KMS-11 (cell line): ENCODE measurements at regions not wholly inside any gene's neighbourhood (a gene's known extent, or its start where the extent isn't known, plus 50 kb on each side); places are given as distances from the start of the nearest gene placed in this dataset.

ENCODE experiments used
- H2AFZ ChIP-seq: fragments of 200-600 bp; sonication (generic); 2 replicates; pipeline ENCODE4 v1.6.1; 2016; ENCODE audit warnings: antibody characterized with exemption, mixed run types, low read depth
- H3K27ac ChIP-seq: fragments of 200-600 bp; sonication (generic); 2 replicates; pipeline ENCODE4 v1.6.1; 2016; ENCODE audit warnings: mild to moderate bottlenecking, mixed run types
- H3K27me3 ChIP-seq: fragments of 200-600 bp; sonication (generic); 2 replicates; pipeline ENCODE4 v1.6.1; 2017; ENCODE audit warnings: mild to moderate bottlenecking, low read depth, mixed run types, moderate library complexity; ENCODE audit not compliant: insufficient read depth
- H3K36me3 ChIP-seq: fragments of 200-600 bp; sonication (generic); 2 replicates; pipeline ENCODE4 v1.6.1; 2017; ENCODE audit warnings: mild to moderate bottlenecking, mixed run types; ENCODE audit not compliant: insufficient read depth
- H3K4me1 ChIP-seq: fragments of 200-600 bp; sonication (generic); 2 replicates; pipeline ENCODE4 v1.6.1; 2016; ENCODE audit warnings: mild to moderate bottlenecking, low read depth, mixed run types; ENCODE audit not compliant: poor library complexity, severe bottlenecking
- H3K4me2 ChIP-seq: fragments of 200-600 bp; sonication (generic); 2 replicates; pipeline ENCODE4 v1.7.0; 2016; ENCODE audit warnings: mild to moderate bottlenecking, mixed run types
- H3K4me3 ChIP-seq: fragments of 200-600 bp; sonication (generic); IDR thresholded peaks from 2 replicates; pipeline ENCODE4 v1.6.1; 2017; ENCODE audit warnings: low read depth, low read length, mixed read lengths; ENCODE audit not compliant: insufficient read depth
- H3K79me2 ChIP-seq: fragments of 200-600 bp; sonication (generic); 2 replicates; pipeline ENCODE4 v1.6.1; 2016; ENCODE audit warnings: low read depth, mixed run types; ENCODE audit not compliant: insufficient read depth
- H3K9ac ChIP-seq: fragments of 200-600 bp; sonication (generic); 2 replicates; pipeline ENCODE4 v1.6.1; 2016; ENCODE audit warnings: mild to moderate bottlenecking, mixed run types
- H4K20me1 ChIP-seq: fragments of 200-600 bp; sonication (generic); 2 replicates; pipeline ENCODE4 v1.6.1; 2016; ENCODE audit warnings: mild to moderate bottlenecking, mixed run types; ENCODE audit not compliant: insufficient read depth
- TF ChIP-seq, protein P1 (sequence below): fragments of 200-600 bp; sonication (generic); conservative IDR thresholded peaks from 2 replicates; pipeline ENCODE4 v1.6.1; 2017; ENCODE audit warnings: low read depth, mild to moderate bottlenecking, antibody characterized with exemption, low read length, moderate library complexity, mixed read lengths

DNA sequence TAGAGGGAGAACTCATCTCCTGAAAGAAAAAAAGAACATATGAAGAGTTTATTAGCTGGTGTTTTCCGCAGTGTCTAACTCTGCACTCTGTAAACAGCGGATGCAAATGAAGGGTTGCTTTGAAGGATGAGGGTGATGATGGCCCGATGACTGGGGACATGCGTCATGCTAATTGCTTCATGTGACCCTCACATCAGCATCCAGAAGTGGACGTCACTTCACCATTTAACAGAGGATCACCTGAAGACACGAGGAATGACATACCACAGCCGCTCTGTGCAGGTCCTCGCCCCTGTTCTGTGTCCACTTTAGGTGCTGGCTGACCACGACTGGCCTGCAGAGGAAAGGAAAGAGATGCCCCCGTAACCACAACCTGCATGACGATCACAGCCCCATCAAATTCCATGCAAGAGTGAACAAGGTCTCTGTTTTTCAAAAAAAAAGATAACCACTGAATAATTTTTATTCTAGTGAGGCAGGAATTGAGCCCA is 82.9 kb downstream of the KLF6 start:
- Histone ChIP-seq H3K4me3 (no peak overlapping the region), H3K4me1 (no peaks in the 10 kb centered on the region), H2AFZ (no peak overlapping the region), H3K27me3 (no peaks in the 10 kb centered on the region), H3K9ac (no peak overlapping the region), H3K27ac (no peak overlapping the region), H3K36me3 (no peaks in the 10 kb centered on the region), H3K4me2 (no peak overlapping the region), H3K79me2 (no peaks in the 10 kb centered on the region), H4K20me1 (no peaks in the 10 kb centered on the region)
- TF ChIP-seq, protein P1, sequence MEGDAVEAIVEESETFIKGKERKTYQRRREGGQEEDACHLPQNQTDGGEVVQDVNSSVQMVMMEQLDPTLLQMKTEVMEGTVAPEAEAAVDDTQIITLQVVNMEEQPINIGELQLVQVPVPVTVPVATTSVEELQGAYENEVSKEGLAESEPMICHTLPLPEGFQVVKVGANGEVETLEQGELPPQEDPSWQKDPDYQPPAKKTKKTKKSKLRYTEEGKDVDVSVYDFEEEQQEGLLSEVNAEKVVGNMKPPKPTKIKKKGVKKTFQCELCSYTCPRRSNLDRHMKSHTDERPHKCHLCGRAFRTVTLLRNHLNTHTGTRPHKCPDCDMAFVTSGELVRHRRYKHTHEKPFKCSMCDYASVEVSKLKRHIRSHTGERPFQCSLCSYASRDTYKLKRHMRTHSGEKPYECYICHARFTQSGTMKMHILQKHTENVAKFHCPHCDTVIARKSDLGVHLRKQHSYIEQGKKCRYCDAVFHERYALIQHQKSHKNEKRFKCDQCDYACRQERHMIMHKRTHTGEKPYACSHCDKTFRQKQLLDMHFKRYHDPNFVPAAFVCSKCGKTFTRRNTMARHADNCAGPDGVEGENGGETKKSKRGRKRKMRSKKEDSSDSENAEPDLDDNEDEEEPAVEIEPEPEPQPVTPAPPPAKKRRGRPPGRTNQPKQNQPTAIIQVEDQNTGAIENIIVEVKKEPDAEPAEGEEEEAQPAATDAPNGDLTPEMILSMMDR, result no peak

DNA sequence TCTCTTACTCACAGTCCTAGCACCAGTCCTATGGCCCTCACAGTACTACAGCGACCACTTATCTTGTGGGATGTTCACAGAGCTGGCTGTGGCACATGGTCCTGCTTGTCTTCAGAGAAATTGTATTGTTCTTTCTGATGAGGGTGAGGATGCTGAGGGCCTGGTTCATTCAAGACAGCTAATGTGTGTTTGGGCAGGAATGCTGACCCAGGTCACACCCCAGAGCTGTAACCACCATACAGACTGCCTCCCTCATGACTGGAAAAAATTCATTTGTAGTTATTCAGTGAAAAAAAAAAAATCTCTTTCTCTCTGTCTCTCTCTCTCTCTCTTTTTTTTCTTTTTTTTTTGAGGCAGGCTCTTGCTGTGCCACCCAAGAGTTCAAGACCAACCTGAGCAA is 83.5 kb downstream of the KLF6 start:
- no peak overlapping the region for H2AFZ ChIP-seq
- H3K27me3 ChIP-seq, result no peaks in the 10 kb centered on the region
- H3K4me2 ChIP-seq, result no peak overlapping the region
- no peaks in the 10 kb centered on the region for H3K36me3 ChIP-seq
- no peak overlapping the region for H3K9ac ChIP-seq
- H3K4me3 ChIP-seq, result no peak overlapping the region
- TF ChIP-seq, protein P1, result no peak
- no peaks in the 10 kb centered on the region for H3K4me1 ChIP-seq
- no peaks in the 10 kb centered on the region for H4K20me1 ChIP-seq
- no peak overlapping the region for H3K27ac ChIP-seq
- H3K79me2 ChIP-seq, result no peaks in the 10 kb centered on the region

DNA sequence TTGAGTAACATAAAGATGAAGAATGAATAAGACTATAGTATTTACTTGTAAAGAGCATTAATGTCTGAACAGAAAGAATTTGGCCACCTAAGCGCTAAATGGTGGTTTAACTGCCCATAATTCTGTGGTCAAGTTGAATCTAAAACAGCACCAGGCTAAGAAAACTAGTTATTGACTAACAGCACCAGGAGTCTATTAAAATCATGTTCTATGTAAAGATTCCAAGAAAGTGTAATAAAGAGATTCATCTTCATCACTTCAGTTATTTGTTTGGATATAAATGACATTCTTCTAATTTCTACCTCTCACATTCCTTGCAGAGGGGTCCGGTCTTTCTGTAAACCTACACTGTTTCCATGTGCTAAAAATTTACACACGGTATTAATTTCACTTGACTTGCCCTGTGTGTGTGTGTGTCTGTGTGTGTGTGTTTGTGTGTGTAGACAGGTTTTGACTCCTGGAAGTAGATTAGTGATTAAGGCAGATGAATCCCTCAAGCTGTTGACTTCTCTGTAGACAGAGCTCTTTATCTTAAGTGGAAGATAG is 84.4 kb downstream of the KLF6 start:
- H3K4me1 ChIP-seq, result no peaks in the 10 kb centered on the region
- no peak overlapping the region for H3K4me2 ChIP-seq
- no peak overlapping the region for H3K4me3 ChIP-seq
- no peaks in the 10 kb centered on the region for H3K36me3 ChIP-seq
- H2AFZ ChIP-seq, result no peak overlapping the region
- TF ChIP-seq, protein P1, result no peak
- no peaks in the 10 kb centered on the region for H3K79me2 ChIP-seq
- no peak overlapping the region for H3K27ac ChIP-seq
- H4K20me1 ChIP-seq, result no peaks in the 10 kb centered on the region
- no peaks in the 10 kb centered on the region for H3K27me3 ChIP-seq
- no peak overlapping the region for H3K9ac ChIP-seq

DNA sequence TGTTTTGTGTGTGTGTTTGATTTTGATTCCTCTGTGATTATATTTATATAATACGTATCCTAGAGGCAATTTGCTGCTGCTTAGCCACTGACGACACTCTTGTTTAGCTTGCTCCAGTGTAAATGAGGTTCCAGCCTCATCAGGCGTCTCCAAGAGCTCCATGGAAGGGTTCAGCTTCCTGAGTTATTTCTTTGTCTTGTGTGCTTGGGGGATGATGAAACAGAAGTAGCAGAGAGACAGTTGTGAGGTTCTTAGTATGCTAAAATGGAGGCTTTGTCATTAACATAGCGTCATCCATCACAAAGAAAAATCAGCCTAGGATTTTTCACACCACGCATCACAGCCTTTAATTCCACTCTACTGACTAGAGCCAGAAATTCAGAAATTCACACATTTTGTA is 85.1 kb downstream of the KLF6 start:
- Histone ChIP-seq H3K79me2 (no peaks in the 10 kb centered on the region), H3K4me2 (no peak overlapping the region), H3K4me1 (no peaks in the 10 kb centered on the region), H3K27ac (no peak overlapping the region), H2AFZ (no peak overlapping the region), H3K9ac (no peak overlapping the region), H3K27me3 (no peaks in the 10 kb centered on the region), H4K20me1 (no peaks in the 10 kb centered on the region), H3K4me3 (no peak overlapping the region), H3K36me3 (no peaks in the 10 kb centered on the region)
- TF ChIP-seq, protein P1, result no peak
